Coronary artery (tissue), 2 donors: ENCODE measurements at regions not wholly inside any gene's neighbourhood (a gene's known extent, or its start where the extent isn't known, plus 50 kb on each side); places are given as distances from the start of the nearest gene placed in this dataset.

Experiments used
- DNase-seq: peaks from one replicate; pipeline ENCODE4 v3.0.0-alpha.2; 2017; ENCODE audit warnings: low spot score
- H3K27ac ChIP-seq, 2 donors: fragments of 200-600 bp; sonication (generic); one replicate each; pipeline ENCODE4 v1.5.1; 2016 to 2019
- H3K4me3 ChIP-seq: fragments of 200-600 bp; sonication (generic); 2 replicates; pipeline ENCODE4 v1.5.1; 2016; ENCODE audit warnings: mild to moderate bottlenecking, moderate library complexity
- CTCF ChIP-seq: fragments of 200-600 bp; sonication (generic); IDR thresholded peaks from one replicate; pipeline ENCODE4 v1.5.1; 2019; ENCODE audit warnings: antibody characterized with exemption

- Histone ChIP-seq H3K27ac (no peak overlapping the region), H3K4me3 (no peak overlapping the region)
- no peak for TF ChIP-seq CTCF
- DNase-seq, result no peak
Observed at GRCh38 chr7:35315517-35315916, 61.6 kb upstream of the TBX20 start.

- no peak for TF ChIP-seq CTCF
- no peak for DNase-seq
- H3K27ac ChIP-seq, result no peak overlapping the region
- no peak overlapping the region for H3K4me3 ChIP-seq
Observed at GRCh38 chr7:35314354-35314753, 60.5 kb upstream of the TBX20 start.

GRCh38 chr7:35313575-35313974, 59.7 kb upstream of the TBX20 start:
- no peak for DNase-seq
- Histone ChIP-seq H3K4me3 (no peak overlapping the region), H3K27ac (no peak overlapping the region)
- no peak for TF ChIP-seq CTCF
